GM18861 (cell line): ENCODE measurements at regions not wholly inside any gene's neighbourhood (a gene's known extent, or its start where the extent isn't known, plus 50 kb on each side); places are given as distances from the start of the nearest gene placed in this dataset.

Source experiments
- ATAC-seq: cut with Tn5 transposase; IDR thresholded peaks from one replicate; pipeline ENCODE4 v1.9.1; 2021; ENCODE audit not compliant: unreplicated experiment

- no peak for ATAC-seq
Observed at GRCh38 chr22:25510876-25511275, 53.6 kb upstream of the GRK3 start.

GRCh38 chr22:25511725-25512124 lies 52.8 kb upstream of the GRK3 start:
- no peak for ATAC-seq

DNA sequence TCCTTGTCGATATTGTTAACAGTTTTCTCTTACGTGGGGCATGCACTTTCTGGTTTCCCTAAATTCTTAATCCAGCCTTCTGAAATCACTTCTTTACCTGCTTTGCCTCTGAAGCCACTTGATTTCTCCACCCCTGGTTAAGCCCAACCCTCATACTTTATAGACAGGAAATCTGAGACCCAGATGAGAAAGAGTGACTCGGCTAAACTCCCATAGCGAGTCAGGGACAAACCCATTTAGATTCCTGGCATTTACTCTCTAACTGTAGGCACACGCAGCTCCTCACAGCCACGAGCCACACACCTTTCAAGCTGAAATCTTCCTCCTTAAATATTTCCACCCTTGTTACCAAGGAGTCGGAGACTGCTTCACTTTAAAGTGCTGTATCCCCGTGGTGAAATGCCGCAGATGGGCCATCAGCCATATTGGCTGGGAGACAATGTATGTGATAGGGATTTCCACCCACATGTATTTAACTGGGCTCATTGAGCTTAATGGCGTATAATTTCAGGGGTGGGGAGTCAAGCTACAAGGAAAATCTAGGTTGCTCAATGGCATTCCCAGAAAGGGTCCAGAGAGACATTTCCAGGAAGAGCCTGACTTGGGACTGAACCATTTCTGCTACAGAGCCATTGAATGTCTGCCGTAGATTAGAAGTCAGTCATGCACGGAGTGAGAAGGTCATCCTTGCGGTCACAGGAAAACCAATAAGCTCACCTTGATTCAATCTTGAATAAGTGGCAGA lies 49.9 kb upstream of the GRK3 start:
- ATAC-seq = no peak
